SK-N-MC (cell line): ENCODE measurements at regions not wholly inside any gene's neighbourhood (a gene's known extent, or its start where the extent isn't known, plus 50 kb on each side); places are given as distances from the start of the nearest gene placed in this dataset.

ENCODE experiments used
- EZH2 ChIP-seq: fragments of 200-600 bp; sonication (generic); IDR thresholded peaks from one replicate; pipeline ENCODE4 v1.6.1; 2017; ENCODE audit warnings: antibody characterized with exemption
- FOXP2 ChIP-seq: optimal IDR thresholded peaks from 2 replicates; pipeline ENCODE3; 2011; ENCODE audit warnings: mild to moderate bottlenecking, moderate library complexity; ENCODE audit not compliant: insufficient read depth; ENCODE audit errors: extremely low read length, control extremely low read depth
- POLR2AphosphoS5 ChIP-seq: IDR thresholded peaks from 2 replicates; pipeline ENCODE4 v1.6.1; 2012; ENCODE audit warnings: mild to moderate bottlenecking, low read depth, low read length, borderline replicate concordance

- TF ChIP-seq EZH2 = no peak
- no peak for TF ChIP-seq POLR2AphosphoS5
- TF ChIP-seq FOXP2 = no peak
Measured at GRCh38 chr1:166258017-166258416, 91.2 kb upstream of the FAM78B start.
